OCI-LY7 (cell line): ENCODE measurements at regions not wholly inside any gene's neighbourhood (a gene's known extent, or its start where the extent isn't known, plus 50 kb on each side); places are given as distances from the start of the nearest gene placed in this dataset.

Experiments used
- BruUV-seq: library from RNA; stranded (reverse); fragments of 400-500 nt; replicated peaks from 2 replicates; lab custom pipeline; 2021; lab: Mats Ljungman, UMichigan
- CTCF ChIA-PET: fragments of 300-600 bp; sonication (Branson Sonifier 250); formaldehyde crosslinking; loops from one replicate; lab custom pipeline; 2022; ENCODE audit warnings: antibody characterized with exemption; ENCODE audit not compliant: unreplicated experiment; lab: Charles Lee
- POLR2A ChIA-PET: fragments of 300-600 bp; sonication (Branson Sonifier 250); formaldehyde crosslinking; loops from one replicate; lab custom pipeline; 2022; ENCODE audit warnings: antibody characterized with exemption; lab: Charles Lee
- DNase-seq: peaks from one replicate; pipeline ENCODE4 v3.0.0-alpha.2; 2015; ENCODE audit warnings: low spot score
- H2AFZ ChIP-seq: fragments of 200-600 bp; sonication (generic), shearing (Covaris generic); 2 replicates; pipeline ENCODE4 v1.6.1; 2014; ENCODE audit warnings: mild to moderate bottlenecking, antibody characterized with exemption, low read length, moderate library complexity
- H3K27ac ChIP-seq: fragments of 200-600 bp; sonication (generic); 2 replicates; pipeline ENCODE4 v1.5.1; 2014; ENCODE audit warnings: mixed run types, low read depth, mild to moderate bottlenecking, moderate library complexity, low read length, inconsistent platforms; ENCODE audit not compliant: poor library complexity, severe bottlenecking
- H3K36me3 ChIP-seq: fragments of 200-600 bp; sonication (generic); 2 replicates; pipeline ENCODE4 v1.6.1; 2014; ENCODE audit warnings: mild to moderate bottlenecking, antibody characterized with exemption, low read length, moderate library complexity, mixed read lengths; ENCODE audit not compliant: insufficient read depth
- H3K4me1 ChIP-seq: fragments of 200-600 bp; sonication (generic); 2 replicates; pipeline ENCODE4 v1.5.1; 2014; ENCODE audit warnings: mild to moderate bottlenecking, low read length; ENCODE audit not compliant: insufficient read depth, poor library complexity, severe bottlenecking
- H3K4me2 ChIP-seq: fragments of 200-600 bp; sonication (generic); 2 replicates; pipeline ENCODE4 v1.6.1; 2014; ENCODE audit warnings: mild to moderate bottlenecking, low read length
- H3K4me3 ChIP-seq: fragments of 200-600 bp; sonication (generic); 2 replicates; pipeline ENCODE4 v1.5.1; 2014; ENCODE audit warnings: mild to moderate bottlenecking, low read depth, low read length; ENCODE audit not compliant: poor library complexity, severe bottlenecking
- H3K79me2 ChIP-seq: fragments of 200-600 bp; sonication (generic); 2 replicates; pipeline ENCODE4 v1.6.1; 2016; ENCODE audit warnings: low read depth, mild to moderate bottlenecking, low read length, moderate library complexity, mixed read lengths; ENCODE audit not compliant: insufficient read depth
- H3K9me2 ChIP-seq: fragments of 200-600 bp; sonication (generic); 2 replicates; pipeline ENCODE4 v1.6.1; 2016; ENCODE audit warnings: mild to moderate bottlenecking, low read length, mixed read lengths; ENCODE audit not compliant: insufficient read depth
- H3K9me3 ChIP-seq: fragments of 200-600 bp; sonication (generic); 2 replicates; pipeline ENCODE4 v1.6.1; 2014; ENCODE audit warnings: mild to moderate bottlenecking, mixed run types, low read length, mixed read lengths
- H4K20me1 ChIP-seq: fragments of 200-600 bp; sonication (generic); 2 replicates; pipeline ENCODE4 v1.6.1; 2014; ENCODE audit warnings: mild to moderate bottlenecking, antibody characterized with exemption, low read length, moderate library complexity, mixed read lengths; ENCODE audit not compliant: insufficient read depth
- CTCF ChIP-seq: fragments of 200-600 bp; sonication (generic); conservative IDR thresholded peaks from 2 replicates; pipeline ENCODE4 v1.5.1; 2014; ENCODE audit warnings: mild to moderate bottlenecking, antibody characterized with exemption, low read length, moderate library complexity, mixed read lengths
- EZH2phosphoT487 ChIP-seq: fragments of 200-600 bp; sonication (generic); IDR thresholded peaks from 2 replicates; pipeline ENCODE4 v1.6.1; 2018; ENCODE audit warnings: low read depth, borderline replicate concordance, mild to moderate bottlenecking, mixed run types, antibody characterized with exemption, low read length, moderate library complexity, mixed read lengths
- intact Hi-C: fragments of 100-400 bp; cut with micrococcal nuclease; formaldehyde crosslinking; loops from one replicate; pipeline ENCODE4 v1.10.0; 2022; ENCODE audit not compliant: unreplicated experiment

GRCh38 chr2:66691031-66691965 is 256.4 kb downstream of the MEIS1 start:
- Histone ChIP-seq H3K36me3 (no peaks in the 10 kb centered on the region), H3K27ac (no peak overlapping the region), H3K4me1 (no peaks in the 10 kb centered on the region), H3K4me3 (no peak overlapping the region), H2AFZ (no peak overlapping the region), H3K79me2 (no peaks in the 10 kb centered on the region), H4K20me1 (no peaks in the 10 kb centered on the region; the same call in 1 of the 2 replicates), H3K4me2 (no peak overlapping the region), H3K9me3 (no peaks in the 10 kb centered on the region), H3K9me2 (no peaks in the 10 kb centered on the region)
- no TSS peak for BruUV-seq
- ChIA-PET POLR2A (interaction anchor here (0.6 kb wide), 1 partner anchor 142 kb away, joined by 3 read pairs; no protein-coding TSS in a partner anchor), CTCF (no interaction called here)
- no peak for TF ChIP-seq EZH2phosphoT487
- no peak for TF ChIP-seq CTCF
- intact Hi-C loops: no loop called here
- no peak for DNase-seq

- Histone ChIP-seq H3K9me3 (no peaks in the 10 kb centered on the region), H3K4me2 (no peak overlapping the region), H3K79me2 (no peaks in the 10 kb centered on the region), H4K20me1 (no peaks in the 10 kb centered on the region; the same call in 1 of the 2 replicates), H3K27ac (no peak overlapping the region), H2AFZ (no peak overlapping the region), H3K4me3 (no peak overlapping the region), H3K36me3 (no peaks in the 10 kb centered on the region), H3K4me1 (no peaks in the 10 kb centered on the region), H3K9me2 (no peaks in the 10 kb centered on the region)
- POLR2A ChIA-PET: interaction anchor here (0.6 kb wide), 1 partner anchor 141 kb away, joined by 3 read pairs; no protein-coding TSS in a partner anchor
- intact Hi-C loops: no loop called here
- CTCF ChIA-PET: no interaction called here
- TF ChIP-seq EZH2phosphoT487 (no peak), CTCF (no peak)
- no TSS peak for BruUV-seq
- no peak for DNase-seq
Observed at GRCh38 chr2:66692521-66693054, 257.7 kb downstream of the MEIS1 start.
